ENCODE measurements at regions not wholly inside any gene's neighbourhood (a gene's known extent, or its start where the extent isn't known, plus 50 kb on each side); places are given as distances from the start of the nearest gene placed in this dataset.

DNA sequence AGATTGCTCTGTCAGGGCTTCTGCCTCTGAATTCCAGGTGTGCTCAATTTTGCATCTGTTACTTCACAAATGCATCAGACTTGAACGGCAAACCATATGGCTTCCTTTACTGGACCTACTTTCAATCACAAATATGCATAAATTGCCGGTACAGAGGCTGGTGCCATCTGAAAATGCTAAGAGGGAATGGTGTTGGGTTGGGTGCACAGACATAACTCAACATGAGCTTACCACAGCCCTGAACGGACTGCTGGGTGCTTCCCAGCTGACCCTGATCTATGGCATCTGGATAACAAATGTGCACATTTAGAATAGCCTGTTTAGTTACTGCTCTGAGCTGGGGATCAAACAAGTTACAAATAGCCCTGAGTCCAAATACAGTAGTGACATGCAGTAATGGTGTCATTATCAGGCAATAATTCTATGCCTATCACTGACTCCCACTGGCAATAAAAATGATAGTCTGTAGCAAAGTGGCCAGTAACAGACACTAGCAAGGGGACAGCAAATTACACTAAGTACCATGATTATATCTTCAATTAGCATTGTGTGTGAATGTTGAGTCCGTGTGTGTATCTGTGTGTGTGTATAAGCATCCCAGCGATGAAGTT lies 927.3 kb downstream of the DIAPH3 start:
- TF ChIP-seq SIN3A (IDR thresholded peaks at IDR 0.05; ENCODE audit: borderline replicate concordance, insufficient read depth, low read length) = no peak

DNA sequence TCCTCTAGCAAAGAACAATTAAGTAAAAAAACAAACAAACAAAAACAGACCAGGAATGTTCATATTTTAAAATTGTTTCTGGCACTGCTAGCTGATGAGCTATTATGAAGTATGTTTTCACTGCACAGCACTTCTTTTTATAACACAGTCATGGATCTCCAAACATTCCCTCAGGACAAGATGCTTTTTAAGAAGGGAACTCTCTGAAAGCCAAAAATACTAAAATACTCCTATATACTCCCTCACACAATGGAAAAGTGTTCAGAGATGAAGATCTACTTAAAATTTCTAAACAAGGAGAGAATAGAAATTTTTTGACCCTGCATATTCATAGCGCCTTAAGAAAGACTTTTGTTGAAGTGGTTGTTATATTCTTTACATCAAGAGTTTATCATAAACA lies 926.8 kb downstream of the DIAPH3 start:
- no peak for TF ChIP-seq TAF1 (IDR thresholded peaks at IDR 0.05; ENCODE audit: borderline replicate concordance, insufficient read depth, low read length)
- TF ChIP-seq FOXP2 (optimal IDR thresholded peaks at IDR 0.05; ENCODE audit: borderline replicate concordance, extremely low read depth, extremely low read length, insufficient read depth) = no peak
- TF ChIP-seq, protein P1, sequence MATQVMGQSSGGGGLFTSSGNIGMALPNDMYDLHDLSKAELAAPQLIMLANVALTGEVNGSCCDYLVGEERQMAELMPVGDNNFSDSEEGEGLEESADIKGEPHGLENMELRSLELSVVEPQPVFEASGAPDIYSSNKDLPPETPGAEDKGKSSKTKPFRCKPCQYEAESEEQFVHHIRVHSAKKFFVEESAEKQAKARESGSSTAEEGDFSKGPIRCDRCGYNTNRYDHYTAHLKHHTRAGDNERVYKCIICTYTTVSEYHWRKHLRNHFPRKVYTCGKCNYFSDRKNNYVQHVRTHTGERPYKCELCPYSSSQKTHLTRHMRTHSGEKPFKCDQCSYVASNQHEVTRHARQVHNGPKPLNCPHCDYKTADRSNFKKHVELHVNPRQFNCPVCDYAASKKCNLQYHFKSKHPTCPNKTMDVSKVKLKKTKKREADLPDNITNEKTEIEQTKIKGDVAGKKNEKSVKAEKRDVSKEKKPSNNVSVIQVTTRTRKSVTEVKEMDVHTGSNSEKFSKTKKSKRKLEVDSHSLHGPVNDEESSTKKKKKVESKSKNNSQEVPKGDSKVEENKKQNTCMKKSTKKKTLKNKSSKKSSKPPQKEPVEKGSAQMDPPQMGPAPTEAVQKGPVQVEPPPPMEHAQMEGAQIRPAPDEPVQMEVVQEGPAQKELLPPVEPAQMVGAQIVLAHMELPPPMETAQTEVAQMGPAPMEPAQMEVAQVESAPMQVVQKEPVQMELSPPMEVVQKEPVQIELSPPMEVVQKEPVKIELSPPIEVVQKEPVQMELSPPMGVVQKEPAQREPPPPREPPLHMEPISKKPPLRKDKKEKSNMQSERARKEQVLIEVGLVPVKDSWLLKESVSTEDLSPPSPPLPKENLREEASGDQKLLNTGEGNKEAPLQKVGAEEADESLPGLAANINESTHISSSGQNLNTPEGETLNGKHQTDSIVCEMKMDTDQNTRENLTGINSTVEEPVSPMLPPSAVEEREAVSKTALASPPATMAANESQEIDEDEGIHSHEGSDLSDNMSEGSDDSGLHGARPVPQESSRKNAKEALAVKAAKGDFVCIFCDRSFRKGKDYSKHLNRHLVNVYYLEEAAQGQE (IDR thresholded peaks at IDR 0.05; ENCODE audit: insufficient read depth in 1 of 2, low read depth in 2 of 2, low read length in 2 of 2) = no peak
- no peak for TF ChIP-seq SIN3A (IDR thresholded peaks at IDR 0.05; ENCODE audit: borderline replicate concordance, insufficient read depth, low read length)
- no peak for TF ChIP-seq POLR2AphosphoS5 (IDR thresholded peaks at IDR 0.05; ENCODE audit: low read depth, low read length)

GRCh38 chr13:59247171-59247570 lies 916.6 kb downstream of the DIAPH3 start:
- TF ChIP-seq FOXP2 (optimal IDR thresholded peaks at IDR 0.05; ENCODE audit: borderline replicate concordance, extremely low read depth, extremely low read length, insufficient read depth) (no peak), POLR2AphosphoS5 (IDR thresholded peaks at IDR 0.05; ENCODE audit: low read depth, low read length) (no peak), SIN3A (IDR thresholded peaks at IDR 0.05; ENCODE audit: borderline replicate concordance, insufficient read depth, low read length) (no peak), TAF1 (IDR thresholded peaks at IDR 0.05; ENCODE audit: borderline replicate concordance, insufficient read depth, low read length) (no peak)
- TF ChIP-seq, protein P1 (IDR thresholded peaks at IDR 0.05; ENCODE audit: insufficient read depth in 1 of 2, low read depth in 2 of 2, low read length in 2 of 2) = no peak

- TF ChIP-seq, protein P1 (IDR thresholded peaks at IDR 0.05; ENCODE audit: insufficient read depth in 1 of 2, low read depth in 2 of 2, low read length in 2 of 2) = no peak
- TF ChIP-seq FOXP2 (optimal IDR thresholded peaks at IDR 0.05; ENCODE audit: borderline replicate concordance, extremely low read depth, extremely low read length, insufficient read depth) = no peak
- no peak for TF ChIP-seq TAF1 (IDR thresholded peaks at IDR 0.05; ENCODE audit: borderline replicate concordance, insufficient read depth, low read length)
- no peak for TF ChIP-seq SIN3A (IDR thresholded peaks at IDR 0.05; ENCODE audit: borderline replicate concordance, insufficient read depth, low read length)
- TF ChIP-seq POLR2AphosphoS5 (IDR thresholded peaks at IDR 0.05; ENCODE audit: low read depth, low read length) = no peak
Measured at GRCh38 chr13:59250336-59251189, 913.2 kb downstream of the DIAPH3 start.

GRCh38 chr13:59259165-59260000 lies 904.3 kb downstream of the DIAPH3 start:
- no peak for TF ChIP-seq SIN3A (IDR thresholded peaks at IDR 0.05; ENCODE audit: borderline replicate concordance, insufficient read depth, low read length)
